ENCODE measurements at regions not wholly inside any gene's neighbourhood (a gene's known extent, or its start where the extent isn't known, plus 50 kb on each side); places are given as distances from the start of the nearest gene placed in this dataset.

- peaks cover 5% of the 10 kb centered on the region for H3K4me1 Mint-ChIP-seq
- H3K36me3 Mint-ChIP-seq: no peaks in the 10 kb centered on the region
These were observed 222.8 kb downstream of the ADAMTS9 start for GRCh38 chr3:64464955-64465354.

DNA sequence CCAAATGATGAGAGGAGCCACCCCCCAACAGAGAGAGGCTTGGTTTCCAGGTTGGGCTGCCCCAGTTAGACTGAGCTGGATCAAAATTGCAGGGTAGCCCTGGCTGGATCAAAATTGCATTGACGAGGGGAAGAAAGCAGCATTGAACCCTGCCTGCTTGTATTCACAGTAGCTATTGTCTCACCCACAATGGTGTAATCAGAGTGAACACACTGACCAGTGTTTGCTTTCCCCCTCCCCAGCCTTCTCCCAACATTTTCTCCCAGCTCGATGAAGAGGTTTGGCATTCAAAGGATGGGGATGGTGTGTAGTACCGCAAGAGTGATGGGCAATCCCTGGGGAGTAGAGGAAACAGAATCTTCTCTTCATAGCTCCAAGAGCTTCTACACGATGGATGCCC is 223.8 kb downstream of the ADAMTS9 start:
- H3K9me3 Mint-ChIP-seq: no peaks in the 10 kb centered on the region
- H3K27me3 Mint-ChIP-seq: peaks cover 7% of the 10 kb centered on the region
- no peak overlapping the region for H3K27ac Mint-ChIP-seq
- no peak overlapping the region for H3K4me3 Mint-ChIP-seq
- H3K36me3 Mint-ChIP-seq: no peaks in the 10 kb centered on the region
- peaks cover 5% of the 10 kb centered on the region for H3K4me1 Mint-ChIP-seq

More at GRCh38 chr3:64464955-64465354, 222.8 kb downstream of the ADAMTS9 start:
- no peak overlapping the region for H3K27ac Mint-ChIP-seq
- peaks cover 12% of the 10 kb centered on the region for H3K27me3 Mint-ChIP-seq
- no peaks in the 10 kb centered on the region for H3K9me3 Mint-ChIP-seq
- H3K4me3 Mint-ChIP-seq: no peak overlapping the region

GRCh38 chr3:64462203-64462602 is 225.6 kb downstream of the ADAMTS9 start:
- Mint-ChIP-seq H3K27ac (no peak overlapping the region), H3K4me1 (peaks cover 5% of the 10 kb centered on the region), H3K27me3 (peaks cover 7% of the 10 kb centered on the region), H3K4me3 (no peak overlapping the region), H3K36me3 (no peaks in the 10 kb centered on the region), H3K9me3 (no peaks in the 10 kb centered on the region)

DNA sequence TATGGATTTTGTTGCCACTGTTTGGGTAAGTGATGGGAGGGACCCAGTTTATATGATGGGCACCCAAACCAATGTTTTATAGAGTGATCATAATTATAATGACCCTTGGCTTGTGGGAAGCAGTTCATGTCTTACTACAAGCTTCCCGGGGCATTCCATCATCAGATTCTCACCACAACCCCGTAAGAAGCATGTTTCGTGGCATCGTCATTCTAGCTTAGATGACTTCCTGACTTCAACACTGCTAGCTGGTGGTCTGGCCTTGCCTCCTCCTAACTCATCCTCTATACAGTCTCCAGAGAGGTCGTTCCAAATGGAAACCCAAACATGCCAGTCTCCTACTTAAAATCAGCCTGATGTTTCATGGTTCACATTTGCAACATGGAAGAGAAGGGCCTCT is 226.9 kb downstream of the ADAMTS9 start:
- peaks cover 7% of the 10 kb centered on the region for H3K27me3 Mint-ChIP-seq
- H3K4me3 Mint-ChIP-seq: no peak overlapping the region
- peaks cover 5% of the 10 kb centered on the region for H3K4me1 Mint-ChIP-seq
- no peaks in the 10 kb centered on the region for H3K36me3 Mint-ChIP-seq
- no peaks in the 10 kb centered on the region for H3K9me3 Mint-ChIP-seq
- H3K27ac Mint-ChIP-seq: no peak overlapping the region

GRCh38 chr3:64460141-64460730 is 227.6 kb downstream of the ADAMTS9 start:
- Mint-ChIP-seq H3K4me3 (no peak overlapping the region), H3K9me3 (no peaks in the 10 kb centered on the region), H3K36me3 (no peaks in the 10 kb centered on the region), H3K27me3 (peaks cover 7% of the 10 kb centered on the region), H3K4me1 (peaks cover 5% of the 10 kb centered on the region), H3K27ac (no peak overlapping the region)

DNA sequence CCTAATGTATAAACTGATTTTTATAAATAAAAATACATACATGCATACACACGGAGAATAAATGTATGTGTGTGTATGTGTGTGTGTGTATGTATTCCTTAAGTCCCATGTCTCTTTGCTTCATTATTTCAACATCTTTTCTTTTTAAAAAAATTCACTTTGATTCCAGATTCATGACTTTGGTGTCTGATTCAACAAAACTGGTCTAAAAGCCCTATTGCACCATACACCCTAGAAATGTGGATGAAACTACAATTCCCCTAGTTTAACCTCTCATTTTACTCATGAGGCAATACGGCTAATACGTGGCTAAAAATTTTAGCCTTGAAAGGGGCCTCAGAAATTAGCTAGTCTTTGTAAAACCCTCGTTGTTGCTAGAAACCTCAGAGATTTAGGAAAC is 228.1 kb downstream of the ADAMTS9 start:
- Mint-ChIP-seq H3K27me3 (peaks cover 7% of the 10 kb centered on the region), H3K4me3 (no peak overlapping the region), H3K9me3 (no peaks in the 10 kb centered on the region), H3K27ac (no peak overlapping the region), H3K36me3 (no peaks in the 10 kb centered on the region), H3K4me1 (peaks cover 5% of the 10 kb centered on the region)

DNA sequence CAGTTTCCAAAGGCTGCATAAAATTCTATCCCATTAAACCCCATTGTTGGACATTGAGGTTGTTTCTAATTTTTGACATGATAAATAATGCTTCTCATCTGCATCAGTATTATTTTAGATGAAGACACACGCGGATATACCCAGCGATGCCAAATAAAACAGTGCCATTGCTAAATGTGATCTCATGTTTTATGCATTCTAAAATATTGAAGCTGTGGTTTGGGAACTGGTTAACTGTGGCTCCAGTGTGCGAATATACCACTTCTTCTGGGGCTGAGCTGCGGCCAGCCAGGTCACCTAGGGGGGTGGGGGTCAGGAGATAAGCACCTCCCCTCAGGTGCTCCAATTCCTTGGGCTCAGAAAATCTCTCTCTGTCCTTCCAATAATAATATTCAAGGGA is 230.0 kb downstream of the ADAMTS9 start:
- H3K4me1 Mint-ChIP-seq: peaks cover 5% of the 10 kb centered on the region
- H3K27ac Mint-ChIP-seq: no peak overlapping the region
- no peak overlapping the region for H3K4me3 Mint-ChIP-seq
- H3K9me3 Mint-ChIP-seq: no peaks in the 10 kb centered on the region
- H3K36me3 Mint-ChIP-seq: no peaks in the 10 kb centered on the region
- H3K27me3 Mint-ChIP-seq: peaks cover 1% of the 10 kb centered on the region

DNA sequence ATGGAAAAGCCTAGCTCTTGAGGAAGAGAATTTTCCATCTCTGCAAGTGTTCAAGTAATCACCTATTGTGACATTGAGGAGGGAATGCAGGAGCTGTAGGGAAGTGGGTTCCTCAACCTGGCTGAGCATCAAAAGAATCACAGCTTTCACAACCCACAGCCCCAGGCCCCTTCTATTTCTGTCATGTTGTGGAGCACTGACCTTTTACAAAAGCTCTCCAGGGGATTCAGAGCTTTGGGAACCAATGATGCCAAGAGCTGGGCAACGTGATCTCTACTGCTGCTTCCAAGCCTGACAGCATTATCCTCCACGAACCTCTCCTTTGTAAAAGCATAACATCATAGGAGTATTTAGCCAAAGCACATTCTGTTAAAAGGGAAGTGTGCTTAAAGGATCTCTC is 231.1 kb downstream of the ADAMTS9 start:
- H3K4me3 Mint-ChIP-seq: no peak overlapping the region
- H3K27me3 Mint-ChIP-seq: peaks cover 1% of the 10 kb centered on the region
- no peaks in the 10 kb centered on the region for H3K4me1 Mint-ChIP-seq
- no peaks in the 10 kb centered on the region for H3K36me3 Mint-ChIP-seq
- H3K27ac Mint-ChIP-seq: no peak overlapping the region
- no peaks in the 10 kb centered on the region for H3K9me3 Mint-ChIP-seq

DNA sequence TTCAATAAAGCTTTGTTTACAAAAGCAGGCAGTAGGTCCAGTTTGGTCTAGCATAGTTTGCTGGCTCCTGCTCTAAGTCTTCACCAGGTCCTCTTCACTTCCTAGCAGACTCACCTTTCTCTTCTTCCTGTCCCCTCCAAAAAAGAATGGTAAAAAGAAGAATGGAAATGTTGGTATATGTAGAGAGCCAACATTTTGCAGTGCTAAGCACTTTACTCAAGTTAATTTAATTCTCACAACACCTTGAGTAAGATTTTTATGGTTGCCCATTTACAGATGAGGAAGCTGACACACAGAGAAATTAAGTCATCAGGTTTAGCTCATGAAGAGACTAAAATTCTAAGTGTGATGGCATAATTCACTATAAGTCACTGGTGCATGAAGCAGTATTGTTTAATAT is 230.1 kb upstream of the PRICKLE2 start:
- Mint-ChIP-seq H3K9me3 (no peaks in the 10 kb centered on the region), H3K4me1 (no peaks in the 10 kb centered on the region), H3K27me3 (peaks cover 2% of the 10 kb centered on the region), H3K36me3 (no peaks in the 10 kb centered on the region), H3K4me3 (no peak overlapping the region), H3K27ac (no peak overlapping the region)

DNA sequence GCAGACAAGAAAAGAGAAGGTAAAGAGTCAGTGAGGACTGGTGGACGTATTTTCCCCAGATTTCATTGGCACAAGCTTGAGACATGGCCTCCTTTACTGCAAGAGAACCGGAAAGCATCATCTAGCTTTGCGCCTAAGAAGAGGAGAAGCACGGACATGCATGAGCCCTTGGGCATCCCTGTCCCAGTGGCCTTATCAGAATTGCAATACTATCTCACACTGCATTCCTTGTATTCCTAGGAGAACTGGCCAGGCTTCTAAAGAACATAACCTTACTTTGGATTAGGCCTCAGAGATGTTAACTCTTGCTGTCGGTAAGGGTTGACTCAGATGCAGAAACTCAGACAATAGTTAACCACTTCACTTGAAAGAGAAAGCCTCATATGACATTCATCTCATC is 229.5 kb upstream of the PRICKLE2 start:
- Mint-ChIP-seq H3K4me3 (no peak overlapping the region), H3K9me3 (no peaks in the 10 kb centered on the region), H3K4me1 (no peaks in the 10 kb centered on the region), H3K27ac (no peak overlapping the region), H3K36me3 (no peaks in the 10 kb centered on the region), H3K27me3 (peaks cover 2% of the 10 kb centered on the region)

DNA sequence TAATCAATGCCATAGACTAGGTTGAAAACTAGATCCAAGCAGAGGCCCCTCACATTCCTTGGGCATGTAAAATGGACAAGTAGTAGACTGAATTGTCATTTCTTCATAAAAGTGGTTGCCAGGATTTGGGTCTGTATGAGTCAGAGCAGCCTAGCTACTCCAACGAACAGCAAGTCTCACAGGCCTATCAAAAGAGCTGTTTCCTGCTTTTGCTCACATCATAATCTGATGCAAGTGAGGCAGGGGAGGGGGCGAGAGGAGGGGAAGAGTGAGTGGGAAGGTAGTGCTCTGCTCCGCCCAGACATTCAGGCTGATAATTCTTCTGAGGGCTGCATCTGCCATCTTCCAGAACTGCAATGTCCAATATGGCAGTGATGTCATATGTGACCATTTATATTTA is 228.9 kb upstream of the PRICKLE2 start:
- peaks cover 2% of the 10 kb centered on the region for H3K27me3 Mint-ChIP-seq
- H3K4me3 Mint-ChIP-seq: no peak overlapping the region
- no peaks in the 10 kb centered on the region for H3K4me1 Mint-ChIP-seq
- no peak overlapping the region for H3K27ac Mint-ChIP-seq
- no peaks in the 10 kb centered on the region for H3K9me3 Mint-ChIP-seq
- H3K36me3 Mint-ChIP-seq: no peaks in the 10 kb centered on the region

DNA sequence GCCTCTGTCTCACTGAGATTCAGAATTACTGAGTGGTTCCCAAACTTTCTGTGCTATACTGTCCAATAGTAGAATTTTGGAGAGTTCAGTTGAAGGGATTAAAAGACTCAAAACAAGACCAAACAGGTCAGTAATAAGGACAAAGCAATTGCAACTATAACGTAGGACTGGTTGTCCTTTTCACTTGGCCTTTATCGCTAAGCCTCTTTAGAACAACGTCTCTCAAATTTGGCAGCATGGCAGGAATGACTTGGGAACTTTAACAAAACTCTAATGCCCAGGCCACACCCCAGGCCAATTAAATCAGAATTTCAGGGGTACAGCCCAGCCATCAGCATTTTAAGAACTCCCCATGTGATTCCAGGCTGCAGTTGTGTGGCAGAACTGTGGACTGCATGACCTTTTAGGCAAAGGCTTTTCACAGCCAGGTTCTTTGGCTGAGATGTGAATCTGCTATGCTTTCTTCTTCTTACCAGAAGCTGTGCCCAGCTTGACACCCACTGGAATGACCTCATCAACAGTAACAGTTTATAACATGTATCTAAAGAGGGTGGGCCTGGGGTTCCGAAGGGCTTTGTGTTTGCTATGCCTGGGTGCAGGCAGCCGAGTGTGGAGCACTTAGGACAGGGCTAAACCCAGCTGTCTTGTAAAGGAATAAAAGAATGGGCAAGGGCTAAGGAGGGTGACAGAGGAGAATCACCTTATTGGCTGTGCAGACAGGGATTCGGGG is 226.2 kb upstream of the PRICKLE2 start:
- H3K9me3 Mint-ChIP-seq: no peaks in the 10 kb centered on the region
- peaks cover 14% of the 10 kb centered on the region for H3K27me3 Mint-ChIP-seq
- H3K27ac Mint-ChIP-seq: no peak overlapping the region
- no peaks in the 10 kb centered on the region for H3K4me1 Mint-ChIP-seq
- no peak overlapping the region for H3K4me3 Mint-ChIP-seq
- H3K36me3 Mint-ChIP-seq: no peaks in the 10 kb centered on the region

DNA sequence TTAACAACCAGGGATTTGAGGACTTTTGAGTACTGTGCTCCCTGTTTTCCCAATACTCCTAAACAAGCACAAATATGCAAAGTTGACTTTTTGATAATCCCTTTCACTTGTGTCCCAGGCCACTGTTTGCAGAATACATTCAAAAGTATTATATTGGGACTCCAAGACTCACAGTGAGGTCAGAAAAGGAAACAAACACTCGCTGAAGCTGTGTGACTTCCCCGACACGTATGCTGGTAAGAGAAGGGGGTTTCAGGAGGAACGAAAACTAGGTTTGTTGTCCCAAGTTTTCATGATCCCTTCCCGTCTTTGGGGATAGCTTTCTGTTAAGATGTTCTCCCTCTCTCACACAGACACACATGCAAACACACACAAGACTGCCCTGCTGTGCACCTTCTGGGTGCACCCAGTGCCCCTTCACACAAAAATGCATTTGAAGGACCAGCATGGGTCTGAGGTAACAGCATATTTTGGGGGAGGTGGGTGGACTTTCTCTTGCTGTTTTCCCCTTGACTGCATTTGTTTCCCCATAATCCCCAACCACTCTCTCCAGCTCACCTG is 225.2 kb upstream of the PRICKLE2 start:
- H3K27ac Mint-ChIP-seq: no peak overlapping the region
- H3K9me3 Mint-ChIP-seq: no peaks in the 10 kb centered on the region
- H3K4me3 Mint-ChIP-seq: no peak overlapping the region
- H3K4me1 Mint-ChIP-seq: no peaks in the 10 kb centered on the region
- H3K27me3 Mint-ChIP-seq: peaks cover 20% of the 10 kb centered on the region
- no peaks in the 10 kb centered on the region for H3K36me3 Mint-ChIP-seq

DNA sequence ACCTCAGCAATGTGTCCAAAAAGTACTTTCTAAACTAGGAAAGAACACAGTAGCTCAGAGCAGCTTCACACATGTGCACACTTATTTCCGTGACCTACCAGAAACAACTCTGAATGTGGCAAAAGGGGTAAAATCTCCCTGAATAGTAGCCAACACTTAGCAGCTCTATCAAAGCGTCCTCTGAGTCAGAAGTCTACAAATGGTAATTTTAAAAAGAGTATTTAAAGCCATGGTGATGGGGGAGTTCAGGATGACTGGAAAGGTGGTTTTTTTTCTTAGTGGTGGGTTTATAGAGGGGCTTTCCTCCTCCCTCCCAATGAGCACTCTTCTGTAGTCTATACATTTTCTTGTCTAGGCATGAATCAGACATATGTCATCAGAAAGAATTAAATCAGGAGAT is 223.8 kb upstream of the PRICKLE2 start:
- Mint-ChIP-seq H3K36me3 (no peaks in the 10 kb centered on the region), H3K4me3 (no peak overlapping the region), H3K4me1 (no peaks in the 10 kb centered on the region), H3K27ac (peak overlapping the region; percentile 64), H3K9me3 (no peaks in the 10 kb centered on the region), H3K27me3 (peaks cover 26% of the 10 kb centered on the region)

DNA sequence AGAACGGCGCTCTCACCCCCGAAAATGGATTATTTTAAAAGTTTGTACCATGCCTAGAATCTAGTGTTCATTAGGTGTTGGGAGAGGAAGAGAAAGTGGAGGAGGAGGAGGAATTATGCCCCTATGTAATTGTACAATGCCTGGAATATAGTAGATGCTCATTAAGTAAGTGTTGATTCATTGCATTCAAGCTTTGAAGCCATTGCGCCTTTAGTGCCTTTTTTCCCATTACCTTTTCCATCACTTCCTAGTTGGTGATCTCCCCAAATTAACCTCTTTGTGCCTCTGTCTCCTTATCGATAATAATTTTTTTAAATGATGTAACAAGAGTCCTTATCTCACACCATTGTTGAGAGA is 220.7 kb upstream of the PRICKLE2 start:
- H3K4me3 Mint-ChIP-seq: no peak overlapping the region
- H3K36me3 Mint-ChIP-seq: no peaks in the 10 kb centered on the region
- no peaks in the 10 kb centered on the region for H3K9me3 Mint-ChIP-seq
- H3K4me1 Mint-ChIP-seq: no peaks in the 10 kb centered on the region
- H3K27me3 Mint-ChIP-seq: peaks cover 44% of the 10 kb centered on the region
- H3K27ac Mint-ChIP-seq: no peak overlapping the region

DNA sequence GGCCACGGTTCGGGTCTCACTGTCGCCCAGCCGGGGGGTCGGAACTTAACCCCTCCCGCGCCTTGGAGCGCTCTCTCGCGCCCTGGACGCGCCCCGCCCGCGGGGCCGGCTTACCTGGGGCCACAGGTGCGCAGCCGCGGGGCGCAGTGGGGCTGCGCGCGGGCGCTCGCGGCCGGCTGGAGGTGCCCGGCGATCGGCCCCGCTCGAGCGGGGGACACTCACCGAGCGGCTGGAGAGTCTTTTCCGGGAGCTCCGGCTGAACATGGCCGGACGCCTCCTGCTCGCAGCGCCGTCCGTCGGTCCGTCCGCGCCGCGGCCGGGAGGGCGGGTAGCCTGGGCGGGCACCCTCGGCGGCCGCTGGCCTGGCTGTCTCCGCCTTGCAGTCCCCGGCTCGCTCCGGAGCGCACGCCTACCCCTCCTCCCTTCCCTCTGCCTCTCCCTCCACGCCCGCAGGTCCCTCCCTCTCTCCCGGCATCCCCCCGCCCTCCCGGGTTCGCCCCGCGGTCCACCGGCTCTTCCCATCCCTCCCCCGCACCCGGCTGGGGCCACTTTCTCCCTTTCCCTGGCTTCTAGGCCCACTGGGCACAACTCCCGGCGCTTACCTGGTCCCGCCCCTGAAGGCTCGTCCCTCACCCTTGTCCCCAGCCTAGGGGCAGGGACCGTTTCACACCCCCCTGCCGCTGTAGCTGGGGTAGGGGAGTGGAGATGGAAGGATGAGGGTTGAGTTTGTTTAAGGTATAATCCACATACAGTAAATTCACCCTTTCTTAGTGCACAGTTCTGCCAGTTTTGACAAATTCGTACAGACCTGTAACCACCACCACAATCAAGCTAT is 220.1 kb upstream of the PRICKLE2 start:
- no peaks in the 10 kb centered on the region for H3K36me3 Mint-ChIP-seq
- peaks cover 43% of the 10 kb centered on the region for H3K27me3 Mint-ChIP-seq
- no peak overlapping the region for H3K27ac Mint-ChIP-seq
- H3K9me3 Mint-ChIP-seq: no peaks in the 10 kb centered on the region
- no peak overlapping the region for H3K4me3 Mint-ChIP-seq
- no peaks in the 10 kb centered on the region for H3K4me1 Mint-ChIP-seq

Measured in activated naive CD4-positive, alpha-beta T cell treated with anti-CD3 and anti-CD28 coated beads, Interleukin-2, amount 50 U/mL, for 24 hours (primary cell).